ENCODE measurements at regions not wholly inside any gene's neighbourhood (a gene's known extent, or its start where the extent isn't known, plus 50 kb on each side); places are given as distances from the start of the nearest gene placed in this dataset.

DNA sequence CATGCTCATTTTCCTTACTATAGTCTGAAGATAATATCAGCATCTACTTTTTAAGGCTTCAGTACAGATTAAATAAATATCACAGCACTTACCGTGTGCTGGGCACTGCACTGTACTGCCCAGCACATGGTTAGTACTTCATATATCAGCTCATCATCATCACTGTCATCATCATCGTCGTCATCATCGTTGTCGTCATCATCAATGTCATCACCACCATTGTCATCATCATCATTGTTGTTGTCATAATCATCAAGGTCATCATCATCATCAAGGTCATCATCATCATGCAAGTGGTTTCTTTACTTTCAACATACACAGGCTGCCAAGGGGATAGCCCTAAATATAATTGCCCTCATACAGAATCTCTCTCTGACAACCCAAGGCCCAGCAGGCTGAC lies 275.1 kb downstream of the ABCC12 start:
- TF ChIP-seq, protein P1, sequence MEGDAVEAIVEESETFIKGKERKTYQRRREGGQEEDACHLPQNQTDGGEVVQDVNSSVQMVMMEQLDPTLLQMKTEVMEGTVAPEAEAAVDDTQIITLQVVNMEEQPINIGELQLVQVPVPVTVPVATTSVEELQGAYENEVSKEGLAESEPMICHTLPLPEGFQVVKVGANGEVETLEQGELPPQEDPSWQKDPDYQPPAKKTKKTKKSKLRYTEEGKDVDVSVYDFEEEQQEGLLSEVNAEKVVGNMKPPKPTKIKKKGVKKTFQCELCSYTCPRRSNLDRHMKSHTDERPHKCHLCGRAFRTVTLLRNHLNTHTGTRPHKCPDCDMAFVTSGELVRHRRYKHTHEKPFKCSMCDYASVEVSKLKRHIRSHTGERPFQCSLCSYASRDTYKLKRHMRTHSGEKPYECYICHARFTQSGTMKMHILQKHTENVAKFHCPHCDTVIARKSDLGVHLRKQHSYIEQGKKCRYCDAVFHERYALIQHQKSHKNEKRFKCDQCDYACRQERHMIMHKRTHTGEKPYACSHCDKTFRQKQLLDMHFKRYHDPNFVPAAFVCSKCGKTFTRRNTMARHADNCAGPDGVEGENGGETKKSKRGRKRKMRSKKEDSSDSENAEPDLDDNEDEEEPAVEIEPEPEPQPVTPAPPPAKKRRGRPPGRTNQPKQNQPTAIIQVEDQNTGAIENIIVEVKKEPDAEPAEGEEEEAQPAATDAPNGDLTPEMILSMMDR (IDR thresholded peaks at IDR 0.05; ENCODE audit: low read length), result no peak
- no peak for TF ChIP-seq EZH2 (IDR thresholded peaks at IDR 0.05; ENCODE audit: borderline replicate concordance, low read length)

All from OCI-LY1 (cell line).